SK-N-SH (cell line): ENCODE measurements at regions not wholly inside any gene's neighbourhood (a gene's known extent, or its start where the extent isn't known, plus 50 kb on each side); places are given as distances from the start of the nearest gene placed in this dataset.

Source experiments
- CHD2 ChIP-seq: fragments of 150-350 bp; IDR thresholded peaks from 2 replicates; pipeline ENCODE4 v1.6.1; 2018; ENCODE audit warnings: low read length; ENCODE audit not compliant: partially characterized antibody
- CTCF ChIP-seq: fragments of 200-600 bp; sonication (generic); IDR thresholded peaks from 2 replicates; pipeline ENCODE4 v1.6.1; 2017; ENCODE audit warnings: antibody characterized with exemption, mild to moderate bottlenecking, moderate library complexity
- FOXM1 ChIP-seq: IDR thresholded peaks from 2 replicates; pipeline ENCODE4 v1.4.0; 2012; ENCODE audit warnings: low read depth, mild to moderate bottlenecking
- JUND ChIP-seq: IDR thresholded peaks from 2 replicates; pipeline ENCODE4 v1.4.0; 2012
- MAX ChIP-seq: IDR thresholded peaks from 2 replicates; pipeline ENCODE4 v1.4.0; 2012; ENCODE audit warnings: low read depth
- REST ChIP-seq: IDR thresholded peaks from 2 replicates; pipeline ENCODE4 v1.6.1; 2012; ENCODE audit warnings: mild to moderate bottlenecking, low read depth, low read length, moderate library complexity
- SMC3 ChIP-seq: IDR thresholded peaks from 2 replicates; pipeline ENCODE4 v1.6.1; 2012; ENCODE audit warnings: low read depth, low read length, improper control_type of control experiment

GRCh38 chr12:123058481-123058880, 78.0 kb downstream of the ARL6IP4 start:
- TF ChIP-seq CTCF: no peak
- TF ChIP-seq CHD2: no peak
- no peak for TF ChIP-seq MAX
- TF ChIP-seq SMC3: no peak
- TF ChIP-seq REST: no peak
- TF ChIP-seq JUND: no peak
- no peak for TF ChIP-seq FOXM1
